Amniotic epithelial cell (primary cell): ENCODE measurements at regions not wholly inside any gene's neighbourhood (a gene's known extent, or its start where the extent isn't known, plus 50 kb on each side); places are given as distances from the start of the nearest gene placed in this dataset.
A peak's percentile ranks its signal among the peaks of the same experiment; 100 is the strongest.

ENCODE experiments used
- DNase-seq: peaks from one replicate; pipeline ENCODE4 v3.0.0-alpha.2; 2010; ENCODE audit warnings: low read depth

DNA sequence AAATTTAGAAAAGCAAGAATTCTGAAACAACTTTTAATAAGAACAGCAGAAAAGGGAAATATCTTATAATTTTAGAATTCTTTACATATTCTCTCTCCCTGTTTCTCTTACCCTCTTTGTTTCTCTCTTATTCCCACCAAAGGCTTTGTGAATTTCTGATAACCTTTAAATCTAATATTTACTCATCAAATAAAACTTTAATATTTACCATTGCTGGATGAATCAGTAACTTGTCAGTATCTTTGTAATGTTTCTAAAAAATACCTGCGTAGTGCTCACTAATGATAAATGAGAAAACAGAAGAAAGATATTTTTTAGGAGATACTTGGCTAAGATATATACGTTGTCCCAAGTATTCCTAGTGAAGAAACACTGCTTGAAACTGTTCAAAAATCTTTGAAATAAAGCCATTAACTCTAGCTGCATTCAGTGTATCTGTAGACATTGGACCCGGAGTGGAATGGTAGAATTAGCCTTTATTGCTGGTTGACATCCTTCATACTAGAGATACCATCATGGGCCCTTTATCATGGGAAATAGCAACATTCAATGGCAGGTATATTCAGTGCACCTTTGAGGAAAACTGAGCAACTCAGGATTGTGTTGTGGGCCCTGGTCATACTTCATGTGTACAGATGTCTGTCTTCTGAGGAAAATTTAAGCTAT, 2160.4 kb downstream of the MAT2B start:
- DNase-seq: no peak

DNA sequence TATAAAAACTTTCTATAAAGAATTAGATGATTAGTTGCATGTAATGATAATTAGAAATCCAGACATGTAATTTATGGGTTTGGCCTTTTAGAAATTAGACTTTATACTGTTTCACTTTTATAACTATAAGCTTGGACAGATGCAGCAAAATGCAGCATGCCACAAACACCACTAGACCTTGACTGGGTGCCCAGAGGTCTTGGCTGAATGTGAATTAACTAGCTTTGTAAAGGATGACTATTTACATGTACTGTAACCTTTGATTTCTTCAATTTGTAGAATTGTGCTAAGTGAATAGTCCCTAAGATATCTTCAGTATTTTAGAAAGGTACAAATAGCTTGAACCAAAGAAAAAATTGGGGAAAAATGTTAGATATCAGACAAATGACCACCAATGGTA, 2168.1 kb downstream of the MAT2B start:
- no peak for DNase-seq

DNA sequence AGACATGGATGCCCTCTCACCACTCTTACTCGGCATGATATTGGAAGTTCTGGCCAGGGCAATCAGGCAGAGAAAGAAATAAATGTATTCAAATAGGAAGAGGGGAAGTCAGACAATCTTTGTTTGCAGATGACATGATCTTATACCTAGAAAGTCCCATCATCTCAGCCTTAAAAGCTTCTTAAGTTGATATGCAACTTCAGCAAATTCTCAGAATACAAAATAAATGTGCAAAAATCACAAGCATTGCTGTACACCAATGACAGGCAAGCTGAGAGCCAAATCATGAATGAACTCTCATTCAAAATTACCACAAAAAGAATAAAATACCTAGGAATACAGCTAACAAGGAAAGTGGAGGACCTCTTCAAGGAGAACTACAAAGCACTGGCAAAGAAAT, 2190.4 kb downstream of the MAT2B start:
- DNase-seq: no peak

DNA sequence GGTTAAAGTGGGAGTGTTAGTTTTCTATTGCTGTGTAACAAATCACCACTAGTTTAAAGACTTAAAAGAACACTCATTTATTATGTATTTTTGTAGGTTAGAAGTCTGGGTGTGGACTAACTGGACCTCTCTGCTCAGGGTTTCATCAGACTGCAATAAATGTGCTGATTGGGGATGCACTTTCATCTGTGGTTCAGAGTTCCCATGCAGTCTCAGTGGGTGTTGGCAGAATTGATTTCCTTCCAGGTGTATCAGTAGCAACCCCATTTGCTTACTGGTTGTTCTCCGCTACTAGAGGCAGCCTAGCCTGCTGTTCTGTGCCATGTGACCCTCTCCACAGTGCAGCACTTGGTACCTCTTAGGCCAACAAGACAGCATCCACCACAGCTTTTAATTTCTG, 2200.5 kb downstream of the MAT2B start:
- DNase-seq: no peak

- DNase-seq: no peak
Observed at GRCh38 chr5:165712011-165712410, 2206.6 kb downstream of the MAT2B start.

- no peak for DNase-seq
Observed at GRCh38 chr5:165714598-165714997, 2209.2 kb downstream of the MAT2B start.

GRCh38 chr5:165720901-165721300, 2215.5 kb downstream of the MAT2B start:
- no peak for DNase-seq

- DNase-seq: no peak
Observed at GRCh38 chr5:165722401-165722800, 2217.0 kb downstream of the MAT2B start.

GRCh38 chr5:165723931-165724330, 2218.5 kb downstream of the MAT2B start:
- DNase-seq: no peak

GRCh38 chr5:165728425-165728824, 2223.0 kb downstream of the MAT2B start:
- no peak for DNase-seq

- DNase-seq: peak; percentile 17
Observed at GRCh38 chr5:165735388-165735787, 2230.0 kb downstream of the MAT2B start.

- DNase-seq: no peak
Observed at GRCh38 chr5:165739079-165739741, 2233.8 kb downstream of the MAT2B start.

DNA sequence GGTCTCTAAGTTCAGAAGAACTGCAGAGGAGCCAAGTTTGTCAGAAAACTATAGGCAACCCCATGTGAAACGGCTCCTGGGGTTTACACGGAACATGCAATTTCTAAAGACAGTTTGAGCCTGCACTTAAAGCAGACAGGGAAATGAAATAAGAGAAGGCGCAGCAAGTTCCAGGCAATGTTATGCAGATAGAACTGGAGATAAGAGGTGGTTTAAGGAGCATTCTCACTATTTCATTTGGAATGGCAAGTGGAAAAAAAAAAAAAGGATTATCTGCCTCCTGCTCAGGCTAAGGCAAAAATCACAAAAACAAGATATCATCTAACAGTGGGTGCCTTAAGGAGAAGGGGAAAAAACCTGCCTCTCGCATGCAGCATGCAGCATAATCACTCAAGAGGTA, 2252.4 kb downstream of the MAT2B start:
- peak; percentile 47 for DNase-seq

DNA sequence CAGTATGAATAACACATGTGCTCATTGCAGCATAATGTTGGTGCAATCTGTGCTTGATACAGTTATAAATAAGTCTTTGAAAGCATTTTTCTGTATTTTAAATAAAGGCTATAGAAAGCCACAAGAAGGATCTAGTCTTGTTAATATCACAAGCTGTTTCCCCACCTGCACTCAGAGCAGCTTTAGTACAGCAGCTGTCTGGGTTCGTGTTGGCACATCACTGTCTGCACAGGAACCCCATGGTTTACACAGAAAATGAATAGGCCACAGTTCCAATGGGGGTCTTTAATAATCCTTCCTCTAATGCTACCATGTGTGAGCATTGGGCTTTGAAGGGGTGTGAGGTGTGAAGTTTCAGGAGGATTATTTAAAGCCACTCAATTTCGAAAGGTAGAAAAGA, 2269.7 kb downstream of the MAT2B start:
- DNase-seq: no peak

DNA sequence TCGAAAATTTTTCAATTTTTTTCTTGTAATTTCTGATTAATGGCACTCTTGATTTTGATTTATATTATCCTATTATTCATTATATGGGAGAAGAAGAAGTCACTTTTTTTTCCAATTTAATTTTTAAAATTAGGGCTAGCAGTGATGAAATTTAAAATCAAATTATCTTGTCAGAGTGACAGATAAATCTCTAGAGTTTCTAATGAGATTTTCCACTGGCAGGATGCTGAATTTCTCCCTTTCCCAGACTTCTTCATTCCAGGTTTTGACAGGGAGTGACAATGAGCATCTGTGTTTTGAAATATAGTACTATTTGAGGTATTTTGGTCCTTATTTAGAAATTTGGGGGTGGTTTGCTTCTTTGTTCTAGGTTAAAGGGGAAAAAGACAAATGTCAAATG, 2274.1 kb downstream of the MAT2B start:
- no peak for DNase-seq

DNA sequence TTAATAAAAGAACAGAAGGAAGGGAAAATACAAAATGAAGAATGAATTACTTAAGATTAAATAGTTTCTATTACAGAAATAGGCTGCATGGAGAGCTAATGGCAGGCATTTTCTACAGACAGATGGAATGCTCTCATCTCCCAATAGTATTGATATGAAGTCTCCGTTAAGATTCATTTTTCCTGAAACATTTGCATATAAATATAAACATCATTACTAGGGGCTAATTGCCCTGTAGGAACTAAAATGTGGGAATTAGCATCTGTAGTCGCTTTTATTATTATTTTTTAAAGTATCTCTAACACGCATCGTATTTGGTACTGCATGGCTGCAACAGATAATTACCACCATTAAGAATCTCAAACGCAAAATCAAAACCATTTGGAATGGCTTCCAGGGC, 2275.5 kb downstream of the MAT2B start:
- no peak for DNase-seq

DNA sequence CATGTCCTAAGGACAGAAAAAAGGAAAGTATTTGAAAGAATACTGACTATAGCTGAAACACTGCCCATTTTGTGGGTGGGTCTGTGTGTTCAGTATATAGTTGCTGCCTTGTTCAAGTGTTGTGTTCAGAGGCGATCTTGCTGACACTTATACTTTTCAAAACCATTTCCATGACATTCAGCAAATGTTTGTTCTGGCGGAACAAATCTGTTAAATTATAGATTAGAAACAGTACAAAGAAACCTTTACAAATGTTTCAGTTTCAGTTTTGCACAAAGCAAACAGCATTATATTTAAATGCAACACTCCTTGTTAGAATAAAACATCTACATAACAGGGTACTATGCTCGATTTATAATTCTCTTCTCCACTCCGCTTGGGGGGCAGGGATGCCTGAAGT, 2276.3 kb downstream of the MAT2B start:
- DNase-seq: no peak

GRCh38 chr5:165783024-165783423, 2277.6 kb downstream of the MAT2B start:
- DNase-seq: no peak

DNA sequence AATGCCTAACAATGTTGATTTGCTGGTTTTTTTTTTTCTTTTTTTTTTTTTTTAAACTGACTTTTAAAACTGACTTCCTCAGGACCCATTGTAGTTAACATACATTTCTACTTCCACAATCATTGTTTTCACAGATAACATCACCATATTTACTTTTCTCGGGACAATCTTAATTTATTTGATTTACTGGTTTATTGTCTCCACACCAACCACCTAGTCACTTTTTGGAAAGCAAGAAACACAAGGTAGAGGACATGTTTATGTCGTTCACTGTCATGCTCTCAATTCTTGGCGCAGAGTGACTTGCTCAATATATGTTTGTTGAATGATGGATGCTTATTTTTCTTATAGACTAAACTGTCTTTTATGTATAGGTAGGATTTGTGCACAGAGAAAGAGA, 2280.7 kb downstream of the MAT2B start:
- DNase-seq: no peak

GRCh38 chr5:165795073-165795472, 2289.7 kb downstream of the MAT2B start:
- no peak for DNase-seq

- peak; percentile 7 for DNase-seq
Observed at GRCh38 chr5:165805756-165806155, 2300.3 kb downstream of the MAT2B start.

- no peak for DNase-seq
Observed at GRCh38 chr5:165808335-165808734, 2302.9 kb downstream of the MAT2B start.

DNA sequence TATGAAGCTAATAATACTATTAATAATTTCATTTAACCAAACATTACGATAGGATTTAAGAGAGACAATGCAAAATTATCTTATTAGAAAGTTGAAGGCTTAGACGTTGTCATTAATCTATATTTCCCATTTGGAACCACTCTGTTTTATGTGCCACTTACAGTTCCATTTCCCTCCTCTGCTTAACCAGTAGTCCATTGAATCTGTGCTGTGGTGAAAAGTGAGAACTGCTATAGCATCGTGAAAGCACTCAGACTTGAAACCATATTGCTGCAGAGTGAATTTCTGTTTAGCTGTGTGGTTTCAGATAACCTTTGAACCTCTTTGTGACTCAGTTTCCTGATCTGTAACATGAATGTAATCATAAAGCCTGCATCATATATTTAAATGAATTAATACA, 2304.5 kb downstream of the MAT2B start:
- DNase-seq: no peak

- DNase-seq: no peak
Observed at GRCh38 chr5:165829504-165829903, 2324.1 kb downstream of the MAT2B start.
